ENCODE measurements at regions not wholly inside any gene's neighbourhood (a gene's known extent, or its start where the extent isn't known, plus 50 kb on each side); places are given as distances from the start of the nearest gene placed in this dataset.

- Histone ChIP-seq H3K9ac (ENCODE audit: low read depth in 1 of 2, low read length in 2 of 2) (no peak overlapping the region), H3K4me3 (ENCODE audit: low read depth in 1 of 2, low read length in 2 of 2) (no peak overlapping the region), H3K27me3 (ENCODE audit: control insufficient read depth in 1 of 2, insufficient read depth in 2 of 2, low read length in 2 of 2) (no peaks in the 10 kb centered on the region), H3K27ac (ENCODE audit: low read depth, low read length) (no peak overlapping the region), H3K9me3 (ENCODE audit: control insufficient read depth in 1 of 2, low read length in 2 of 2) (no peaks in the 10 kb centered on the region), H3K36me3 (ENCODE audit: control insufficient read depth in 1 of 2, insufficient read depth in 2 of 2, low read length in 2 of 2) (no peaks in the 10 kb centered on the region), H3K4me1 (ENCODE audit: control insufficient read depth in 1 of 2, insufficient read depth in 2 of 2, low read length in 2 of 2) (peaks cover 0 to 8% of the 10 kb centered on the region in 2 donors)
Observed at GRCh38 chr3:197375001-197375441, 76.6 kb upstream of the DLG1 start.

DNA sequence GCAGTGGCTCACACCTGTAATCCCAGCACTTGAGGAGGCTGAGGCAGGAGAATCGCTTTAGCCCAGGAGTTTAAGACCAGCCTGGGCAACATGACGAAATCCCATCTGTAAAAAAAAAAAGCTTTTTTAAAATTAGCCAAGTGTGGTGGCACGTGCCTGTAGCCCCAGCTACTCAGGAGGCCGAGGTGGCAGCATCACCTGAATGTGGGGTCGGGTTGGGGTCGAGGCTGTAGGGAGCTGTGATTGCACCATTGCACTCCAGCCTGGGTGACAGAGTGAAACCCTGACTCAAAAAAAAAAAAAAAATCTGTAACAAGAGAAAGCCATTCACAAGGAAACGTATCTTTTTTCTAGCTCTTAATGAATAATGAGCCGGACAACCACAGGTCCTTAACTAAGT is 74.7 kb upstream of the DLG1 start:
- Histone ChIP-seq H3K9me3 (ENCODE audit: control insufficient read depth in 1 of 2, low read length in 2 of 2) (no peaks in the 10 kb centered on the region), H3K4me1 (ENCODE audit: control insufficient read depth in 1 of 2, insufficient read depth in 2 of 2, low read length in 2 of 2) (peaks cover 0 to 8% of the 10 kb centered on the region in 2 donors), H3K27me3 (ENCODE audit: control insufficient read depth in 1 of 2, insufficient read depth in 2 of 2, low read length in 2 of 2) (no peaks in the 10 kb centered on the region), H3K36me3 (ENCODE audit: control insufficient read depth in 1 of 2, insufficient read depth in 2 of 2, low read length in 2 of 2) (no peaks in the 10 kb centered on the region), H3K4me3 (ENCODE audit: low read depth in 1 of 2, low read length in 2 of 2) (no peak overlapping the region), H3K9ac (ENCODE audit: low read depth in 1 of 2, low read length in 2 of 2) (no peak overlapping the region), H3K27ac (ENCODE audit: low read depth, low read length) (no peak overlapping the region)

DNA sequence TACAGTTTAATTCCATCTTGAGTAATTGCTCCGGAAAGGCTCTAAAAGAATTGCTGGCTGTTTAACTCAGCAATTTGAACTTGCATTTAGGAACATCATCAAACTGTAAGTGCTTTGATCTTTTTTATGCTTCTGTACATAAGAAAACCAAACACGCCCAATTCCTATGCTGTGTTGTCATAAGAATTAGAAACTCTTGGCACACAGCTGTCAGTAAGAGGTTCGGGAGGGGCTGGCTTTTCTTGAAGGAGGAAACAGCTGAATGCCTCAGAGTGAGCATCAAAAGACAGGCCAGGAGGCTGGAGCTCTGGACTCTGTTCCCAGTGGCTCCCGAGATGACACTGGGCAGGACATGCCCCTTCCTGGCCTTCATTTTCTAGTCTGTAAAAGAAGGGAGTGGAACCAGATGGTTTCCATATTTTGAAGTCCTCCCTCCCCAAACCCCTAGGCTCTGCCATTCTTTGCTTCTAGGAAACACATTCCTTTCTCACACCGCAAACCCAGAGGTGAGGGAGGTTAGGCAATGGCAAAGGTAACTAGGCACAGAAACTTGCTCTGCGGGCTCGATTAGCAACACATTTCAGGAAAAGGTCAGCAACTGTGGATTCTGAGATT is 73.7 kb upstream of the DLG1 start:
- Histone ChIP-seq H3K9me3 (ENCODE audit: control insufficient read depth in 1 of 2, low read length in 2 of 2) (no peaks in the 10 kb centered on the region), H3K4me3 (ENCODE audit: low read depth in 1 of 2, low read length in 2 of 2) (no peak overlapping the region), H3K4me1 (ENCODE audit: control insufficient read depth in 1 of 2, insufficient read depth in 2 of 2, low read length in 2 of 2) (peaks cover 0 to 8% of the 10 kb centered on the region in 2 donors), H3K27me3 (ENCODE audit: control insufficient read depth in 1 of 2, insufficient read depth in 2 of 2, low read length in 2 of 2) (no peaks in the 10 kb centered on the region), H3K27ac (ENCODE audit: low read depth, low read length) (no peak overlapping the region), H3K36me3 (ENCODE audit: control insufficient read depth in 1 of 2, insufficient read depth in 2 of 2, low read length in 2 of 2) (no peaks in the 10 kb centered on the region), H3K9ac (ENCODE audit: low read depth in 1 of 2, low read length in 2 of 2) (no peak overlapping the region)

DNA sequence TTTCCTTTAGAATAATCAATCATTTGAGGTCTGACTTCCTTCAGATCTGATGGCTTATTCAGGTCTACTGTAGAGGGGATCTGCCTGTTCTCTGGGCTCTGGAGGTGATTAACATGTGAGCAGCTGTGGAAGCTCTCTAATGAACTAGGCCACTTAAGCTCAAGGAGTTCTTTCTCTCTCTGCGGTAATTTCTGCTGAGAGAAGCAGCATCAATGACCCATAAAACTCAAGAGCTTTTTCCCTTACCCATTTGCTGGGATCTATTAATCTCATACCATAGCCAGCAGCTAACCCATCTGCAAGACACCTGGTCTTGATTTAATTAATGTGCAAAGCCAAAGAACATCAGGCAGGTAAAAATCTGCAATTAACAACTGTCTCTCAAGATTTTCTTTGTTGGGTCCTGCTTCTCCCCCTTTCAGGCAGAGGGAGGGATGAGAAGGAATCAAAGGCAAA is 73.2 kb upstream of the DLG1 start:
- Histone ChIP-seq H3K9me3 (ENCODE audit: control insufficient read depth in 1 of 2, low read length in 2 of 2) (no peaks in the 10 kb centered on the region), H3K9ac (ENCODE audit: low read depth in 1 of 2, low read length in 2 of 2) (no peak overlapping the region), H3K27ac (ENCODE audit: low read depth, low read length) (no peak overlapping the region)

GRCh38 chr3:197369545-197369944 is 71.1 kb upstream of the DLG1 start:
- no peaks in the 10 kb centered on the region for H3K27me3 ChIP-seq (ENCODE audit: control insufficient read depth in 1 of 2, insufficient read depth in 2 of 2, low read length in 2 of 2)
- no peaks in the 10 kb centered on the region for H3K9me3 ChIP-seq (ENCODE audit: control insufficient read depth in 1 of 2, low read length in 2 of 2)
- no peaks in the 10 kb centered on the region for H3K36me3 ChIP-seq (ENCODE audit: control insufficient read depth in 1 of 2, insufficient read depth in 2 of 2, low read length in 2 of 2)
- no peak overlapping the region for H3K9ac ChIP-seq (ENCODE audit: low read depth in 1 of 2, low read length in 2 of 2)
- H3K4me3 ChIP-seq (ENCODE audit: low read depth in 1 of 2, low read length in 2 of 2) = no peak overlapping the region
- no peak overlapping the region for H3K27ac ChIP-seq (ENCODE audit: low read depth, low read length)
- H3K4me1 ChIP-seq (ENCODE audit: control insufficient read depth in 1 of 2, insufficient read depth in 2 of 2, low read length in 2 of 2) = peaks cover 0 to 8% of the 10 kb centered on the region in 2 donors

More for the DNA sequence above, 73.2 kb upstream of the DLG1 start:
- H3K36me3 ChIP-seq (ENCODE audit: control insufficient read depth in 1 of 2, insufficient read depth in 2 of 2, low read length in 2 of 2) = no peaks in the 10 kb centered on the region
- H3K4me3 ChIP-seq (ENCODE audit: low read depth in 1 of 2, low read length in 2 of 2) = no peak overlapping the region
- H3K4me1 ChIP-seq (ENCODE audit: control insufficient read depth in 1 of 2, insufficient read depth in 2 of 2, low read length in 2 of 2) = peaks cover 0 to 8% of the 10 kb centered on the region in 2 donors
- no peaks in the 10 kb centered on the region for H3K27me3 ChIP-seq (ENCODE audit: control insufficient read depth in 1 of 2, insufficient read depth in 2 of 2, low read length in 2 of 2)

GRCh38 chr3:197368821-197369220 is 70.4 kb upstream of the DLG1 start:
- Histone ChIP-seq H3K9ac (ENCODE audit: low read depth in 1 of 2, low read length in 2 of 2) (no peak overlapping the region), H3K4me1 (ENCODE audit: control insufficient read depth in 1 of 2, insufficient read depth in 2 of 2, low read length in 2 of 2) (peaks cover 0 to 12% of the 10 kb centered on the region in 2 donors), H3K27ac (ENCODE audit: low read depth, low read length) (no peak overlapping the region), H3K36me3 (ENCODE audit: control insufficient read depth in 1 of 2, insufficient read depth in 2 of 2, low read length in 2 of 2) (no peaks in the 10 kb centered on the region), H3K27me3 (ENCODE audit: control insufficient read depth in 1 of 2, insufficient read depth in 2 of 2, low read length in 2 of 2) (no peaks in the 10 kb centered on the region), H3K4me3 (ENCODE audit: low read depth in 1 of 2, low read length in 2 of 2) (no peak overlapping the region), H3K9me3 (ENCODE audit: control insufficient read depth in 1 of 2, low read length in 2 of 2) (no peaks in the 10 kb centered on the region)

DNA sequence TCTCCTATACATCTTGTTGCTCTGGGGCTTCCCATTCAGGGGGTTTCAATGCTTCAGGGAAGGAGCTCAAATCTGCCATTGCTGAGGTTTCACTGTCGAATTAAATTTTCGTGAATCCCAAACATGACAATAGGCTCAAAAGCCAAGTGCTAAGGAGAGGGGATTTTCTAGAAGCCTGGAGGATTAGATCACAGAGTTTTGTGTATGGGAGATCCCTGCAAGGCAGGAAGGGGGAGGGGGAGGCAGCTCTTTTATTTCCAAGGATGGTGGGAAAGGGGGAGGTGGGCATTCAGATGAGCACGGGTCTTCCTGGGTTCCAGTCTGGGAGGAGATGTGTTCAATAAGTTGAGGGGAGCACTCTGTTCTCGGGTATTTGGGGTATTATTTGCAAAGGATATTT is 69.9 kb upstream of the DLG1 start:
- no peaks in the 10 kb centered on the region for H3K36me3 ChIP-seq (ENCODE audit: control insufficient read depth in 1 of 2, insufficient read depth in 2 of 2, low read length in 2 of 2)
- no peak overlapping the region for H3K9ac ChIP-seq (ENCODE audit: low read depth in 1 of 2, low read length in 2 of 2)
- H3K27ac ChIP-seq (ENCODE audit: low read depth, low read length) = no peak overlapping the region
- H3K4me3 ChIP-seq (ENCODE audit: low read depth in 1 of 2, low read length in 2 of 2) = no peak overlapping the region
- H3K9me3 ChIP-seq (ENCODE audit: control insufficient read depth in 1 of 2, low read length in 2 of 2) = no peaks in the 10 kb centered on the region
- no peaks in the 10 kb centered on the region for H3K27me3 ChIP-seq (ENCODE audit: control insufficient read depth in 1 of 2, insufficient read depth in 2 of 2, low read length in 2 of 2)
- H3K4me1 ChIP-seq (ENCODE audit: control insufficient read depth in 1 of 2, insufficient read depth in 2 of 2, low read length in 2 of 2) = peaks cover 0 to 13% of the 10 kb centered on the region in 2 donors

DNA sequence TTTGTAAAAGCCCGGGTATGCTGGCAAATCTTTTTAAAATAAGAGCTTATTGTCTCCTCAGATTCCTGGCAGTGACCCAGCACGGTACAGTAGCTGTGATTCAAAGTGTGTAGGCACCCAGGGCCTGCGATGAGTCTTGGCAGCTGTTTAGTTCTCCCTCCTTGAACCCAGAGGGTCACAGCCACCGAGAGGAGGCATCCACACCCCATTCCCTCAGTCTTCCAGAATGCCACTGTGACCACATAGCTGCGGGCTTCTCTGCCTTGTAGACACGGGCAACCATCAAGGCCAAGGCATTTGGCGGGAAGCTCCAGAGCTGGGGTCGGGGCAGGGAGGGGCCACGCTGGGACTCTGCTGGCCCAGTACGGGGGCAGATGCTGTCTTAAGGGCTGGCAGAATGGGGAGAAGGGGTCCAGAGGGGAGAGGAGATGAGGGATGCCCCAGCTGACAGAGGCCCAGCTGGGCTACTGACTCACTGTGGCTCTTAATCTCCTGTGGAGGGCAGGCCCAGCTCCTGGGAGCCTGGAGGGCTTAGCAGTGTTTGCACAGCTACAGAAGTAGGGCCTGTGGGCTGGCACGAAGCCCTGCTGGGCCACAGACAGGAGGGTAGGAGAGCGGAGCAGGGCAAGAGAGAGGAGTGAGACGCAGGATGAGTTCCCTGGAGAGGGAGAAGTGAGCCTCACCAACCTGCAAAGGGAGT is 68.8 kb upstream of the DLG1 start:
- Histone ChIP-seq H3K4me3 (ENCODE audit: low read depth in 1 of 2, low read length in 2 of 2) (no peak overlapping the region), H3K4me1 (ENCODE audit: control insufficient read depth in 1 of 2, insufficient read depth in 2 of 2, low read length in 2 of 2) (peaks cover 0 to 9% of the 10 kb centered on the region in 2 donors), H3K36me3 (ENCODE audit: control insufficient read depth in 1 of 2, insufficient read depth in 2 of 2, low read length in 2 of 2) (no peaks in the 10 kb centered on the region), H3K27me3 (ENCODE audit: control insufficient read depth in 1 of 2, insufficient read depth in 2 of 2, low read length in 2 of 2) (no peaks in the 10 kb centered on the region), H3K27ac (ENCODE audit: low read depth, low read length) (no peak overlapping the region), H3K9ac (ENCODE audit: low read depth in 1 of 2, low read length in 2 of 2) (no peak overlapping the region), H3K9me3 (ENCODE audit: control insufficient read depth in 1 of 2, low read length in 2 of 2) (no peaks in the 10 kb centered on the region)

DNA sequence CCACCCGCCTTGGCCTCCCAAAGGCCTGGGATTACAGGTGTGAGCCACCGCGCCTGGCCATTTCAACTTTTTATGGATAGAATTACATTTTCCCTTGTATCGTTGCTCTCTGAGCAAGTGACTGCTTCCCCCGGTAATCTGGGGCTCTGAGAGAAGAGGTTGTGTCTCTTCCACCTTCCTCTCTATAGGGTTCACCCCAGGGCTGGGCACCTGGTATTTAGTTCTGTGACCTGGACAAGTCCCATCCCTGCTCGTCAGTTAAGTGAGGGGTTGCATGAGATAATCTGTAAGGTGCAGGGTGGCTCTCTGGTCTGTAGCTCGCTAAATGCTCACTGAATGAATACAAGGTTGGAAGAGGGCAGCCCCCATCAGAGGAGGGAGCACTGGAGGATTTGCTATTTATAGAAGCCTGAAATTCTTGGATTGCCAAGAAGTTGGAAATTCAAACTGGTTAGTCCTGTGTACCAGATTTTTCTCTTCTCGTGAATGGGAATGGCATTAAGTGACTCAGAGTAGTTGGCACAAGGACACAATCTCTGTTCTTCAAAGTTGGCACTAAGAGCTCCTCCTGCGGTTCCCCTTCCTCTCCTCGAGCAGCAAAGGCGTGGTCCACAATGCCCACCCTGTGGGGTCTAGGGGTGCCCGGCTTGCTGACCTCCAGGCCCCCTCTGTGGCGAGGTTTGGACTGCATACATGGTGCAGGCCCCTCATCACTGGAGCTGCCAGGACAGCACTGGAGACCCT is 68.1 kb upstream of the DLG1 start:
- H3K4me3 ChIP-seq (ENCODE audit: low read depth in 1 of 2, low read length in 2 of 2) = no peak overlapping the region
- no peak overlapping the region for H3K27ac ChIP-seq (ENCODE audit: low read depth, low read length)

DNA sequence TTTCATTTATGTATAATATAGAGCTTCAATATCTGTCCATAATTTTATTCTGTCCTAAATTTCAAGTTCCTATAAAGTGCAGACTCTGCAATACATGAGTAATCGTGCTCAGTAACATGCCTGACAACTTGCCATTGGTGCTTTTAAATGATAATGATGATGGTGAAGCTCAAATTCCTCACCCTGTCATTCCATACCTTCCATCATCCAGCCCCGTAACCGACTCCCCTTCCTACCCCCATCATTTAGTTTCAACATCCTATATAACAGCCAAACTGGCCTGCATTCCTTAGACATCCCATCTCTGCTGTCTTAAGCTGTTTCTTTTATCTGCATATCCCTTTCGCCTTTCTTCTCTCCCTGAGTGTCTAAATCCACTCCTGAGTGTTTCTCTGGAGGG is 67.2 kb upstream of the DLG1 start:
- no peak overlapping the region for H3K4me3 ChIP-seq (ENCODE audit: low read depth in 1 of 2, low read length in 2 of 2)
- no peaks in the 10 kb centered on the region for H3K27me3 ChIP-seq (ENCODE audit: control insufficient read depth in 1 of 2, insufficient read depth in 2 of 2, low read length in 2 of 2)
- no peaks in the 10 kb centered on the region for H3K36me3 ChIP-seq (ENCODE audit: control insufficient read depth in 1 of 2, insufficient read depth in 2 of 2, low read length in 2 of 2)
- no peaks in the 10 kb centered on the region for H3K9me3 ChIP-seq (ENCODE audit: control insufficient read depth in 1 of 2, low read length in 2 of 2)
- H3K9ac ChIP-seq (ENCODE audit: low read depth in 1 of 2, low read length in 2 of 2) = no peak overlapping the region
- H3K4me1 ChIP-seq (ENCODE audit: control insufficient read depth in 1 of 2, insufficient read depth in 2 of 2, low read length in 2 of 2) = peaks cover 0 to 5% of the 10 kb centered on the region in 2 donors
- H3K27ac ChIP-seq (ENCODE audit: low read depth, low read length) = no peak overlapping the region

More for the DNA sequence above, 68.1 kb upstream of the DLG1 start:
- peaks cover 0 to 5% of the 10 kb centered on the region in 2 donors for H3K4me1 ChIP-seq (ENCODE audit: control insufficient read depth in 1 of 2, insufficient read depth in 2 of 2, low read length in 2 of 2)
- H3K36me3 ChIP-seq (ENCODE audit: control insufficient read depth in 1 of 2, insufficient read depth in 2 of 2, low read length in 2 of 2) = no peaks in the 10 kb centered on the region
- H3K9ac ChIP-seq (ENCODE audit: low read depth in 1 of 2, low read length in 2 of 2) = no peak overlapping the region
- no peaks in the 10 kb centered on the region for H3K9me3 ChIP-seq (ENCODE audit: control insufficient read depth in 1 of 2, low read length in 2 of 2)
- H3K27me3 ChIP-seq (ENCODE audit: control insufficient read depth in 1 of 2, insufficient read depth in 2 of 2, low read length in 2 of 2) = no peaks in the 10 kb centered on the region
